ENCODE measurements at regions not wholly inside any gene's neighbourhood (a gene's known extent, or its start where the extent isn't known, plus 50 kb on each side); places are given as distances from the start of the nearest gene placed in this dataset.

DNA sequence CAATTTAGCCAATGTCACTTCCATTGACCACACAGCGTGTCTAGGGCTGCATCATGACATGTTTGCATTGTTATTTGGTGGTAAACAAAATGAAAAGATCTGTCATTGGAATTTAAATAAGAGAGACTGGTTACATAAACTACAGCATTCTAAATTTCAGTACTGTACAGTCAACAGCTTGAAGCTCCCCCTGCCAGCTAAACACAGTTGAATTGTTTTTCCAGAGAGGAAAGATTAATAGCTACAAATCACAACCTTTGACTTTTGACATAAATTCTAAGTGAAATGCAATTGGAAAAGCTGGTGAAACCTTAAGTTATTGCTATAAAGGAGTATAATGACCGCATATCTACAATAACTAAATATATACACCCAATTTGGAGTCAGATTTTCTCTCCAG lies 1600.0 kb upstream of the ACVR2A start:
- TF ChIP-seq, protein P1, sequence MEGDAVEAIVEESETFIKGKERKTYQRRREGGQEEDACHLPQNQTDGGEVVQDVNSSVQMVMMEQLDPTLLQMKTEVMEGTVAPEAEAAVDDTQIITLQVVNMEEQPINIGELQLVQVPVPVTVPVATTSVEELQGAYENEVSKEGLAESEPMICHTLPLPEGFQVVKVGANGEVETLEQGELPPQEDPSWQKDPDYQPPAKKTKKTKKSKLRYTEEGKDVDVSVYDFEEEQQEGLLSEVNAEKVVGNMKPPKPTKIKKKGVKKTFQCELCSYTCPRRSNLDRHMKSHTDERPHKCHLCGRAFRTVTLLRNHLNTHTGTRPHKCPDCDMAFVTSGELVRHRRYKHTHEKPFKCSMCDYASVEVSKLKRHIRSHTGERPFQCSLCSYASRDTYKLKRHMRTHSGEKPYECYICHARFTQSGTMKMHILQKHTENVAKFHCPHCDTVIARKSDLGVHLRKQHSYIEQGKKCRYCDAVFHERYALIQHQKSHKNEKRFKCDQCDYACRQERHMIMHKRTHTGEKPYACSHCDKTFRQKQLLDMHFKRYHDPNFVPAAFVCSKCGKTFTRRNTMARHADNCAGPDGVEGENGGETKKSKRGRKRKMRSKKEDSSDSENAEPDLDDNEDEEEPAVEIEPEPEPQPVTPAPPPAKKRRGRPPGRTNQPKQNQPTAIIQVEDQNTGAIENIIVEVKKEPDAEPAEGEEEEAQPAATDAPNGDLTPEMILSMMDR (conservative IDR thresholded peaks at IDR 0.05; ENCODE audit: low read depth, low read length), result no peak
- TF ChIP-seq EZH2 (IDR thresholded peaks at IDR 0.05; ENCODE audit: low read length, unreplicated experiment) (no peak), EZH2phosphoT487 (IDR thresholded peaks at IDR 0.05; ENCODE audit: borderline replicate concordance, low read length) (no peak)

Measured in PC-3 (cell line).